H9 (cell line): ENCODE measurements at regions not wholly inside any gene's neighbourhood (a gene's known extent, or its start where the extent isn't known, plus 50 kb on each side); places are given as distances from the start of the nearest gene placed in this dataset.

Experiments
- DNase-seq: peaks from one replicate; pipeline ENCODE4 v3.0.0-alpha.2; 2017
- H2AFZ ChIP-seq: one replicate; pipeline ENCODE4 v1.6.1; 2013; ENCODE audit warnings: mild to moderate bottlenecking, low read length, control low read depth, moderate library complexity
- H2AK5ac ChIP-seq: 2 replicates; pipeline ENCODE4 v1.6.1; 2013; ENCODE audit warnings: low read length, control low read depth, mixed read lengths; ENCODE audit not compliant: insufficient read length
- H2BK120ac ChIP-seq: one replicate; pipeline ENCODE4 v1.6.1; 2013; ENCODE audit warnings: low read depth, mild to moderate bottlenecking, low read length, control low read depth, inconsistent platforms; ENCODE audit not compliant: poor library complexity, severe bottlenecking
- H2BK12ac ChIP-seq: 2 replicates; pipeline ENCODE4 v1.6.1; 2013; ENCODE audit warnings: low read length, control low read depth, mixed read lengths, low read depth; ENCODE audit not compliant: insufficient read length
- H2BK15ac ChIP-seq: 2 replicates; pipeline ENCODE4 v1.6.1; 2013; ENCODE audit warnings: low read depth, low read length, control low read depth
- H2BK20ac ChIP-seq: one replicate; pipeline ENCODE4 v1.6.1; 2013; ENCODE audit warnings: low read depth, mild to moderate bottlenecking, low read length, control low read depth, inconsistent platforms; ENCODE audit not compliant: poor library complexity, severe bottlenecking
- H2BK5ac ChIP-seq: 2 replicates; pipeline ENCODE4 v1.6.1; 2013; ENCODE audit warnings: low read length, control low read depth, mixed read lengths; ENCODE audit not compliant: insufficient read length
- H3K14ac ChIP-seq: 2 replicates; pipeline ENCODE4 v1.6.1; 2013; ENCODE audit warnings: low read length, control low read depth; ENCODE audit not compliant: insufficient read depth
- H3K18ac ChIP-seq: 2 replicates; pipeline ENCODE4 v1.6.1; 2013; ENCODE audit warnings: low read depth, mild to moderate bottlenecking, mixed read lengths, low read length, control low read depth; ENCODE audit not compliant: insufficient read length
- H3K23ac ChIP-seq: 2 replicates; pipeline ENCODE4 v1.6.1; 2013; ENCODE audit warnings: low read length, control low read depth, mixed read lengths, low read depth; ENCODE audit not compliant: insufficient read length
- H3K23me2 ChIP-seq: 2 replicates; pipeline ENCODE4 v1.6.1; 2013; ENCODE audit warnings: low read depth, mild to moderate bottlenecking, mixed read lengths, low read length, control low read depth; ENCODE audit not compliant: insufficient read length, poor library complexity, severe bottlenecking
- H3K27ac ChIP-seq: 2 replicates; pipeline ENCODE4 v1.5.1; 2013; ENCODE audit warnings: low read length, control low read depth, mixed read lengths, low read depth; ENCODE audit not compliant: insufficient read length
- H3K27me3 ChIP-seq: 2 replicates; pipeline ENCODE4 v1.6.1; 2013; ENCODE audit warnings: low read length, control low read depth, inconsistent platforms; ENCODE audit not compliant: insufficient read depth
- H3K4ac ChIP-seq: 2 replicates; pipeline ENCODE4 v1.6.1; 2013; ENCODE audit warnings: low read depth, mild to moderate bottlenecking, control low read depth, inconsistent platforms, low read length, moderate library complexity
- H3K4me1 ChIP-seq: 2 replicates; pipeline ENCODE4 v1.6.1; 2013; ENCODE audit warnings: low read length, control low read depth, inconsistent platforms; ENCODE audit not compliant: insufficient read depth
- H3K4me2 ChIP-seq: 2 replicates; pipeline ENCODE4 v1.6.1; 2013; ENCODE audit warnings: low read length, control low read depth, mixed read lengths; ENCODE audit not compliant: insufficient read length, insufficient read depth
- H3K56ac ChIP-seq: 2 replicates; pipeline ENCODE4 v1.6.1; 2013; ENCODE audit warnings: low read depth, mild to moderate bottlenecking, mixed read lengths, low read length, control low read depth; ENCODE audit not compliant: insufficient read length
- H3K79me1 ChIP-seq: 2 replicates; pipeline ENCODE4 v1.6.1; 2013; ENCODE audit warnings: low read depth, mild to moderate bottlenecking, moderate library complexity, low read length, control low read depth, inconsistent platforms; ENCODE audit not compliant: insufficient read depth, poor library complexity, severe bottlenecking
- H3K79me2 ChIP-seq: 2 replicates; pipeline ENCODE4 v1.6.1; 2013; ENCODE audit warnings: low read length, control low read depth, inconsistent platforms; ENCODE audit not compliant: insufficient read depth
- H3K9ac ChIP-seq: 2 replicates; pipeline ENCODE4 v1.6.1; 2013; ENCODE audit warnings: low read length, control low read depth, mixed read lengths; ENCODE audit not compliant: insufficient read length; ENCODE audit errors: extremely low read depth
- H3K9me3 ChIP-seq: one replicate; pipeline ENCODE4 v1.6.1; 2013; ENCODE audit warnings: low read depth, low read length, inconsistent platforms; ENCODE audit not compliant: control insufficient read depth
- H3T11ph ChIP-seq: one replicate; pipeline ENCODE4 v1.6.1; 2013; ENCODE audit warnings: mild to moderate bottlenecking, low read length, control low read depth, inconsistent platforms
- H4K20me1 ChIP-seq: one replicate; pipeline ENCODE4 v1.6.1; 2013; ENCODE audit not compliant: control insufficient read depth, insufficient read length, insufficient read depth
- H4K5ac ChIP-seq: 2 replicates; pipeline ENCODE4 v1.6.1; 2013; ENCODE audit warnings: low read depth, mild to moderate bottlenecking, mixed read lengths, low read length, control low read depth; ENCODE audit not compliant: insufficient read length
- H4K8ac ChIP-seq: replicated peaks from 2 replicates; pipeline ENCODE4 v1.6.1; 2013; ENCODE audit warnings: low read length, control low read depth, mixed read lengths, low read depth; ENCODE audit not compliant: insufficient read length
- H4K91ac ChIP-seq: 2 replicates; pipeline ENCODE4 v1.6.1; 2013; ENCODE audit warnings: low read depth, mild to moderate bottlenecking, moderate library complexity, mixed read lengths, low read length, control low read depth; ENCODE audit not compliant: insufficient read length
- H3K27ac Mint-ChIP-seq, 3 experiments: 2 replicates in 2 of 3; 3 replicates in 1 of 3; pipeline ENCODE4 v1.8.0; 2020 to 2021; ENCODE audit warnings: mixed read lengths in 3 of 3, mild to moderate bottlenecking in 1 of 3, moderate library complexity in 1 of 3
- H3K27me3 Mint-ChIP-seq: 2 replicates; pipeline ENCODE4 v1.8.0; 2021; ENCODE audit warnings: low read depth, mild to moderate bottlenecking, moderate library complexity, mixed read lengths
- H3K36me3 Mint-ChIP-seq, 3 experiments: 2 replicates in 2 of 3; 3 replicates in 1 of 3; pipeline ENCODE4 v1.8.0; 2020 to 2021; ENCODE audit warnings: low read depth in 3 of 3, mixed read lengths in 3 of 3; ENCODE audit not compliant: insufficient read depth in 1 of 3
- H3K4me1 Mint-ChIP-seq, 2 experiments: 2 replicates each; pipeline ENCODE4 v1.8.0; 2020; ENCODE audit warnings: mixed read lengths in 2 of 2
- H3K4me3 Mint-ChIP-seq, 2 experiments: 2 replicates in 1 of 2; 3 replicates in 1 of 2; pipeline ENCODE4 v1.8.0; 2020 to 2021; ENCODE audit warnings: mild to moderate bottlenecking in 2 of 2, mixed read lengths in 2 of 2, moderate library complexity in 1 of 2
- H3K9me3 Mint-ChIP-seq, 2 experiments: 2 replicates in 1 of 2; 3 replicates in 1 of 2; pipeline ENCODE4 v1.8.0; 2020; ENCODE audit warnings: mild to moderate bottlenecking in 2 of 2, mixed read lengths in 2 of 2, moderate library complexity in 1 of 2
- WGBS: extraction: QIAGEN DNeasy Blood & Tissue Kit; methylation state at CpG from one replicate; pipeline ENCODE4 v1.1.7; 2013; ENCODE audit warnings: missing lambda C conversion rate, low lambda C conversion rate, mixed read lengths; ENCODE audit not compliant: insufficient read length; ENCODE audit errors: extremely low coverage; 5-methylcytosine and 5-hydroxymethylcytosine counted together
- TF ChIP-seq, protein P1 (sequence below): fragments of 200-600 bp; sonication (generic); conservative IDR thresholded peaks from 3 replicates; pipeline ENCODE4 v1.8.0; 2021; ENCODE audit warnings: antibody characterized with exemption, mild to moderate bottlenecking

DNA sequence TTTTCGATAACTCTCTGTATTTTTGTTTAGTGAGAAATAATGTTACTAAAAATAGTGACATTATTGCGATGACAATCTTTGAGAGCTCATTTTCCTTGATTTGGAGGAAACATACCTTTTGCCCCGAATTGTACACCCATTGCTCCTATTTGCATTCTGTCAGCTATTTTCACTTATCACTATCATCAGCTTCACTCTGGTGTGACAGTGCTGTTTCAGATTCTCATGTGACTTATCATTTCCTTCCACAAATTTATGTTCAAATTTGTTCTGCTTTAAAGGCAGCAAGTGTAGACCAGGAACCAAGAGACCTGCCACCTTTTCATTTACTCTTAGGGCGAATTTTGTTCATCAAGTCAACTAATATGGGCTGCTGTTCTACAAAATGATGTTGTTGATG is 179.4 kb downstream of the RBM46 start:
- no peak overlapping the region for H3T11ph ChIP-seq
- H3K23ac ChIP-seq: no peak overlapping the region

More for the DNA sequence above, 179.4 kb downstream of the RBM46 start:
- Histone ChIP-seq H3K27ac (no peak overlapping the region), H3K27me3 (no peaks in the 10 kb centered on the region), H4K20me1 (no peaks in the 10 kb centered on the region), H2AFZ (no peak overlapping the region), H2BK20ac (no peak overlapping the region), H4K91ac (no peak overlapping the region), H3K79me1 (no peaks in the 10 kb centered on the region), H2BK15ac (no peak overlapping the region), H3K9me3 (no peaks in the 10 kb centered on the region), H3K18ac (no peak overlapping the region), H3K23me2 (no peaks in the 10 kb centered on the region), H2BK120ac (no peak overlapping the region), H2BK5ac (no peak overlapping the region), H2AK5ac (no peak overlapping the region), H3K14ac (no peak overlapping the region), H4K8ac (no peak overlapping the region), H3K4me1 (no peaks in the 10 kb centered on the region), H4K5ac (no peak overlapping the region), H3K79me2 (no peaks in the 10 kb centered on the region), H3K56ac (no peak overlapping the region), H3K4me2 (no peak overlapping the region), H3K9ac (no peak overlapping the region), H2BK12ac (no peak overlapping the region), H3K4ac (no peak overlapping the region)
- H3K36me3 Mint-ChIP-seq: peaks cover 0 to 5% (median 1%) of the 10 kb centered on the region in 3 experiments; a peak in 3 of 7 replicates
- H3K4me1 Mint-ChIP-seq: 0 out of 4 replicates have a peak, but pooled peaks cover 3 to 4% of the 10 kb centered on the region in 2 experiments
- no peak overlapping the region for H3K27ac Mint-ChIP-seq
- TF ChIP-seq, protein P1, sequence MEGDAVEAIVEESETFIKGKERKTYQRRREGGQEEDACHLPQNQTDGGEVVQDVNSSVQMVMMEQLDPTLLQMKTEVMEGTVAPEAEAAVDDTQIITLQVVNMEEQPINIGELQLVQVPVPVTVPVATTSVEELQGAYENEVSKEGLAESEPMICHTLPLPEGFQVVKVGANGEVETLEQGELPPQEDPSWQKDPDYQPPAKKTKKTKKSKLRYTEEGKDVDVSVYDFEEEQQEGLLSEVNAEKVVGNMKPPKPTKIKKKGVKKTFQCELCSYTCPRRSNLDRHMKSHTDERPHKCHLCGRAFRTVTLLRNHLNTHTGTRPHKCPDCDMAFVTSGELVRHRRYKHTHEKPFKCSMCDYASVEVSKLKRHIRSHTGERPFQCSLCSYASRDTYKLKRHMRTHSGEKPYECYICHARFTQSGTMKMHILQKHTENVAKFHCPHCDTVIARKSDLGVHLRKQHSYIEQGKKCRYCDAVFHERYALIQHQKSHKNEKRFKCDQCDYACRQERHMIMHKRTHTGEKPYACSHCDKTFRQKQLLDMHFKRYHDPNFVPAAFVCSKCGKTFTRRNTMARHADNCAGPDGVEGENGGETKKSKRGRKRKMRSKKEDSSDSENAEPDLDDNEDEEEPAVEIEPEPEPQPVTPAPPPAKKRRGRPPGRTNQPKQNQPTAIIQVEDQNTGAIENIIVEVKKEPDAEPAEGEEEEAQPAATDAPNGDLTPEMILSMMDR: no peak
- no peak for DNase-seq
- WGBS: no CpG with 5 or more reads among the region's 4 CpGs
- H3K4me3 Mint-ChIP-seq: no peak overlapping the region
- H3K9me3 Mint-ChIP-seq: peaks cover 5 to 10% of the 10 kb centered on the region in 2 experiments
- no peaks in the 10 kb centered on the region for H3K27me3 Mint-ChIP-seq
